Kidney epithelial cell (primary cell): ENCODE measurements at regions not wholly inside any gene's neighbourhood (a gene's known extent, or its start where the extent isn't known, plus 50 kb on each side); places are given as distances from the start of the nearest gene placed in this dataset.

ENCODE experiments used
- DNase-seq: peaks from one replicate; pipeline ENCODE4 v3.0.0-alpha.2; 2010; ENCODE audit warnings: low read depth
- H3K27me3 ChIP-seq: 2 replicates; pipeline ENCODE4 v1.6.0; 2011; ENCODE audit warnings: low read length; ENCODE audit not compliant: control insufficient read depth, insufficient read depth
- H3K36me3 ChIP-seq: 2 replicates; pipeline ENCODE4 v1.5.1; 2011; ENCODE audit warnings: low read length; ENCODE audit not compliant: control insufficient read depth, insufficient read depth
- H3K4me3 ChIP-seq: 2 replicates; pipeline ENCODE4 v1.5.1; 2011; ENCODE audit warnings: low read depth, mild to moderate bottlenecking, control low read depth, low read length
- TF ChIP-seq, protein P1 (sequence below): IDR thresholded peaks from 2 replicates; pipeline ENCODE4 v1.5.1; 2011; ENCODE audit warnings: mild to moderate bottlenecking, moderate library complexity, low read length, control low read depth, inconsistent platforms; ENCODE audit not compliant: insufficient read depth, poor library complexity, severe bottlenecking

- H3K4me3 ChIP-seq: no peak overlapping the region
- DNase-seq: no peak
- H3K36me3 ChIP-seq: no peaks in the 10 kb centered on the region
- H3K27me3 ChIP-seq: no peaks in the 10 kb centered on the region
- TF ChIP-seq, protein P1, sequence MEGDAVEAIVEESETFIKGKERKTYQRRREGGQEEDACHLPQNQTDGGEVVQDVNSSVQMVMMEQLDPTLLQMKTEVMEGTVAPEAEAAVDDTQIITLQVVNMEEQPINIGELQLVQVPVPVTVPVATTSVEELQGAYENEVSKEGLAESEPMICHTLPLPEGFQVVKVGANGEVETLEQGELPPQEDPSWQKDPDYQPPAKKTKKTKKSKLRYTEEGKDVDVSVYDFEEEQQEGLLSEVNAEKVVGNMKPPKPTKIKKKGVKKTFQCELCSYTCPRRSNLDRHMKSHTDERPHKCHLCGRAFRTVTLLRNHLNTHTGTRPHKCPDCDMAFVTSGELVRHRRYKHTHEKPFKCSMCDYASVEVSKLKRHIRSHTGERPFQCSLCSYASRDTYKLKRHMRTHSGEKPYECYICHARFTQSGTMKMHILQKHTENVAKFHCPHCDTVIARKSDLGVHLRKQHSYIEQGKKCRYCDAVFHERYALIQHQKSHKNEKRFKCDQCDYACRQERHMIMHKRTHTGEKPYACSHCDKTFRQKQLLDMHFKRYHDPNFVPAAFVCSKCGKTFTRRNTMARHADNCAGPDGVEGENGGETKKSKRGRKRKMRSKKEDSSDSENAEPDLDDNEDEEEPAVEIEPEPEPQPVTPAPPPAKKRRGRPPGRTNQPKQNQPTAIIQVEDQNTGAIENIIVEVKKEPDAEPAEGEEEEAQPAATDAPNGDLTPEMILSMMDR: no peak
Observed at GRCh38 chr6:3986241-3986640, 92.7 kb downstream of the FAM217A start.

GRCh38 chr6:3987053-3987452 is 91.9 kb downstream of the FAM217A start:
- H3K36me3 ChIP-seq: no peaks in the 10 kb centered on the region
- TF ChIP-seq, protein P1: no peak
- H3K4me3 ChIP-seq: no peak overlapping the region
- no peaks in the 10 kb centered on the region for H3K27me3 ChIP-seq
- no peak for DNase-seq

- TF ChIP-seq, protein P1: no peak
- H3K4me3 ChIP-seq: no peak overlapping the region
- no peaks in the 10 kb centered on the region for H3K27me3 ChIP-seq
- no peak for DNase-seq
- H3K36me3 ChIP-seq: no peaks in the 10 kb centered on the region
Observed at GRCh38 chr6:3987576-3987975, 91.4 kb downstream of the FAM217A start.

DNA sequence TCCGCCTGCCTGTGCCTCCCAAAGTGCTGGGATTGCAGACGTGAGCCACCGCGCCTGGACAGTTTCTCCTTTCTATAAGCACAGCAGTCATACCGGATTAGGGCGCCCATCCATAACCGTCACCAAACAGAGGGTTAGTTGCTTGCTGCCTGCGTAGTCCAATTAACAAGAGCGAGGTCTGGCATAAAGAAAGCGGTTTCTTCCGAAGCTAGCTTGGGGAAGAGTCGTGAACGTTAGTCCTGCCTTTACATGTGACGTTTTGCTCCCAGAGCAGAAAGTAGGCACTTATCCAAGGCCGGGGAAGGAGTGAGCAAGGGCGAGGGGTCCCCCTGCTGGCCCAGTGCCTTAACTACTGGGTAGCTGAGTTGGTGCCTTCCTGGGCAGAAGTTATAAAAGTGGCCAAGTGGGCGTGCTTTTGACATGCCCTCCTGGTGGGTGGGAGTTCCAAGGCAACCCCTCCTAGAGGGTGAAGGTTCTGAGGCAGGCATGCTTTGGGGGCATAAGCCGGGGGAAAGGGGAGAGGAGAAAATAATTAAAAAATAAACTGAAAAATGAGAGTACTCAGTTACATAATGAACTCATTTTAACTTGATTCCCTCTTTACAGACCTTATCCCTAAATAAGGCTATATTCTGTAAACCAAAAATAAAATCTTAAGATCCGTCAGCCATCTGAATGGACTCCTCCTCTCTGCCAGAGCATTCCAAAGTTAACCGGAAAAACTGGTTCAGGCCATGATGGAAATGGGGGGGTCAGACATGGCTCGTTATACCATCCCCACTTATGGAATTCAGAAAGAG is 88.0 kb downstream of the FAM217A start:
- DNase-seq: peak; percentile 61
- H3K4me3 ChIP-seq: peak overlapping the region; percentile 20
- H3K27me3 ChIP-seq: no peaks in the 10 kb centered on the region
- TF ChIP-seq, protein P1: peak; percentile 98
- H3K36me3 ChIP-seq: no peaks in the 10 kb centered on the region

GRCh38 chr6:3991941-3992340 is 87.0 kb downstream of the FAM217A start:
- Histone ChIP-seq H3K4me3 (no peak overlapping the region), H3K36me3 (no peaks in the 10 kb centered on the region), H3K27me3 (no peaks in the 10 kb centered on the region)
- TF ChIP-seq, protein P1: no peak
- DNase-seq: no peak

GRCh38 chr6:3996349-3996748 is 82.6 kb downstream of the FAM217A start:
- Histone ChIP-seq H3K36me3 (no peaks in the 10 kb centered on the region), H3K4me3 (no peak overlapping the region), H3K27me3 (no peaks in the 10 kb centered on the region)
- DNase-seq: no peak
- TF ChIP-seq, protein P1: no peak
